Activated CD4-positive, alpha-beta memory T cell treated with anti-CD3 and anti-CD28 coated beads, Interleukin-2, amount 10 ng/mL, durations not matched to agents 7 days and 5 days (primary cell): ENCODE measurements at regions not wholly inside any gene's neighbourhood (a gene's known extent, or its start where the extent isn't known, plus 50 kb on each side); places are given as distances from the start of the nearest gene placed in this dataset.

ENCODE experiments used
- CTCF ChIA-PET: fragments of 350-600 bp; sonication (Branson Sonifier 250); formaldehyde crosslinking; loops from one replicate; lab custom pipeline; 2021; ENCODE audit warnings: antibody characterized with exemption, inconsistent platforms; lab: Charles Lee
- POLR2A ChIA-PET: fragments of 350-600 bp; sonication (Branson Sonifier 250); formaldehyde crosslinking; loops from one replicate; lab custom pipeline; 2021; ENCODE audit warnings: antibody characterized with exemption; lab: Charles Lee
- DNase-seq: peaks from one replicate; pipeline ENCODE4 v3.0.0-alpha.2; 2020
- H3K27ac Mint-ChIP-seq: one replicate; pipeline ENCODE4 v1.8.0; 2021; ENCODE audit warnings: mild to moderate bottlenecking, mixed read lengths
- H3K27me3 Mint-ChIP-seq: one replicate; pipeline ENCODE4 v1.8.0; 2021; ENCODE audit warnings: mixed read lengths
- H3K36me3 Mint-ChIP-seq: one replicate; pipeline ENCODE4 v1.8.0; 2021; ENCODE audit warnings: low read depth, mixed read lengths
- H3K4me1 Mint-ChIP-seq: one replicate; pipeline ENCODE4 v1.8.0; 2021; ENCODE audit warnings: mixed read lengths
- H3K4me3 Mint-ChIP-seq: one replicate; pipeline ENCODE4 v1.8.0; 2021; ENCODE audit warnings: mild to moderate bottlenecking, mixed read lengths
- H3K9me3 Mint-ChIP-seq: one replicate; pipeline ENCODE4 v1.8.0; 2021; ENCODE audit warnings: mixed read lengths

DNA sequence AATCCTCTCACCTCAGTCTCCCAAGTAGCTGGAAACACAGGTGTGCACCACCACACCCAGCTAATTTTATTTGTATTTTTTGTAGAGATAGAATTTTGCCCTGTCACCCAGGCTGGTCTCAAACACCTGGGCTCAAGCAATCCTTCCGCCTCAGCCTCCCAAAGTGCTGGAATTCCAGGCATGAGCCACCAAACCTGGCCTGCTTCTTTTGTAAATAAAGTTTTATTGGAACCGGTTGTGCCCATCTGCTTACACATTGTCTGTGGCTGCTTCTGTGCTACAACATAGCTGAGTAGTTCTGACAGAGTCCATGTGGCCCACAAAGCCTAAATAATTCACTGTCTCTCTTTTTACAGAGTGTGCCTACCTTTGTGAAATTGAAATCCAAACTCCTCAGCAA lies 109.7 kb upstream of the NRSN1 start:
- ChIA-PET POLR2A (no interaction called here), CTCF (no interaction called here)

DNA sequence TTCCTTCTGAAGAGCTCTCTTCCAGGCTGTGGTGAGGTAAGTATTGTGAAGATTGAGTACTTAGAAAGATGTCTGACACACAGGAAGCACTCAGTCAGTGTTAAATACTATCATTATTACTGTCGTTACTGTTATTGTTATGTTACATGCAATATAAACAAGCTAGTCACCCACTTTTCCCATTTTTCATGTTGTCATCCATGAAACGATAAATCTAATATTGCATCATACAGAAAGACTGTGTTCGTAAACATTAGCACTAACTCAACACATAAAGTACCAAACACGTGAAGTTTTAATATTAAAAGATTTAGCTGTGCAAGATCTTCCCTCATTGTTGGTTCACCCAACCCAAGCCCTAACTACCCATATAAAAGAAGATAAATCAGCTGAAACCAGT lies 109.2 kb upstream of the NRSN1 start:
- no peaks in the 10 kb centered on the region for H3K9me3 Mint-ChIP-seq
- no peak for DNase-seq
- CTCF ChIA-PET, result no interaction called here
- H3K4me1 Mint-ChIP-seq, result no peaks in the 10 kb centered on the region
- no peak overlapping the region for H3K27ac Mint-ChIP-seq
- H3K4me3 Mint-ChIP-seq, result no peak overlapping the region
- POLR2A ChIA-PET, result no interaction called here
- H3K36me3 Mint-ChIP-seq, result no peaks in the 10 kb centered on the region
- H3K27me3 Mint-ChIP-seq, result no peaks in the 10 kb centered on the region

More for the DNA sequence above, 109.7 kb upstream of the NRSN1 start:
- Mint-ChIP-seq H3K36me3 (no peaks in the 10 kb centered on the region), H3K27me3 (no peaks in the 10 kb centered on the region), H3K4me3 (no peak overlapping the region), H3K4me1 (no peaks in the 10 kb centered on the region), H3K27ac (no peak overlapping the region), H3K9me3 (no peaks in the 10 kb centered on the region)
- no peak for DNase-seq

DNA sequence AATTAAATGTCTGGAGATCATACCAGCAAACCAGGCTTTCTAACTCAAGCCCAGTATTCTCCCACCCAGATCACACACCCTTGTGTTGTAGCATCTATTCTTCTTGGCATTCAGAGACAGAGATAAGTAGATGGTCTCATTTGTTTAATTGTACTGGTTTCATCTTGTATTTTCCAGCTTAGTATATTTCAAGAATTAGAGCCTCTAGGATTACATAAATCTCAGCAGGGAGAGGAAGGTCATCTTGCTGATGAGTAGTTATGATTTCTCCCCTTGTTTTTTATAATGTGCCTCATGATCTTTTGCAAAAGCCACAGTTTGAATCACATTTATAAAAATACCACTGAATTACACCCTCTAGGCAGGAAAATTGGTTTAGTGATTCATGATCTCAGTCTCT lies 106.6 kb upstream of the NRSN1 start:
- ChIA-PET CTCF (no interaction called here), POLR2A (no interaction called here)
- no peak overlapping the region for H3K27ac Mint-ChIP-seq
- H3K27me3 Mint-ChIP-seq, result no peaks in the 10 kb centered on the region
- DNase-seq, result no peak
- no peak overlapping the region for H3K4me3 Mint-ChIP-seq
- no peaks in the 10 kb centered on the region for H3K9me3 Mint-ChIP-seq
- no peaks in the 10 kb centered on the region for H3K36me3 Mint-ChIP-seq
- H3K4me1 Mint-ChIP-seq, result no peaks in the 10 kb centered on the region

DNA sequence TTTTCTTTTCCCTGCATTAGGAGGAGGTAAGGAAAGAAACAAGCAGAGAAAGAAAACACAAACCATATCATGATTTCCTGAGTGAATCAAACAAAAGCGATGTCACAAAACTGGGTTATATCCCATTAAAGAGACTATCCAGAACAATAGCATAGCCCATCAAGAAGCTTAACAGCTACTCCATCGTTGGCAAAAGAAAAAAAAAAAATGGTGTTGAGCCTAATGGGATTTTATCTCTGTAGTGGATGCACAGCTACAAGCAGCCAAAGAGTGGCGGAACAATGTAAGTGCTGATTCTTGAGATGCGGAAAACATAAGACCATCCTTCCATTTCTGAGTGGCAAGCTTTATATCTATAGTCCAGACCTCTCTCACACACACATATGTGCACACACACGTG lies 106.2 kb upstream of the NRSN1 start:
- Mint-ChIP-seq H3K9me3 (no peaks in the 10 kb centered on the region), H3K27ac (no peak overlapping the region), H3K4me3 (no peak overlapping the region), H3K36me3 (no peaks in the 10 kb centered on the region), H3K27me3 (no peaks in the 10 kb centered on the region), H3K4me1 (no peaks in the 10 kb centered on the region)
- no peak for DNase-seq
- POLR2A ChIA-PET, result no interaction called here
- CTCF ChIA-PET, result no interaction called here

DNA sequence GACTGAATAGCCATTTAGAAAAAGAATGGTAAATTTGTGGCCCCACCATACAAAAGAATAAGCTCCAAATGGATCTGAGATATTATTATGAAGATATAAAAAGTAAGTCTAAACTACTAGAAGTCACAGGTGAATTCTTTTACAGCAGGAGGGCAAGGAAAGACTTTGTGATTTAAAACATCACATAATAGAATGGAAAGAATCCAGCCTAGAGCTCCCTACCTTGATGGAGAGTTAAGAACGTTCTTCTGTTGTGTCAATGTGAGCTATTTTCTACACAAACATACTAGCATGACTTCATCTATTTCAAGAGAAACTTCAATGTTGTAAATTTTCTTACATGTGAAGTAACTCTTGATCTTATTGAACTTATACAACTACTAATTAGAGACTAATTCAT lies 100.0 kb upstream of the NRSN1 start:
- CTCF ChIA-PET, result no interaction called here
- no peaks in the 10 kb centered on the region for H3K4me1 Mint-ChIP-seq

DNA sequence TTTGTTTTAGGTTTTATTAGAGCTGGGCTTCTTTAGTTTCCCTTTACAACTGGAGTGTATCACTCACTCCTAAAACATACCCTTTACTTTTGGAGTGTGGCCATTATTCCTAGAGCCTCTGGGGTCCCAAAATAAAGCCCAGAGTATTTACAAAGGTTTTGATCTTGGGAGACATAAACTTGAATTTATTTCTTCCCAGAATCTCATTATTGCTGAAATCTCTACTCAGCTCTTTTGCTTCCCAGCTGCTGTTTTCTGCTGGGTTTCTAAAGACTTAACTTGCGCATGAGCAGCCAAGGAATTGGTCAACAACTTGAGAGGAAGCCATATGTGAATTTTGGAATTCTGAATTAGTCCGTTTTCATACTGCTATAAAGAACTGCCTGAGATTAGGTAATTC lies 94.5 kb upstream of the NRSN1 start:
- Mint-ChIP-seq H3K27me3 (no peaks in the 10 kb centered on the region), H3K4me3 (no peak overlapping the region), H3K4me1 (no peaks in the 10 kb centered on the region), H3K9me3 (peaks cover 7% of the 10 kb centered on the region), H3K27ac (no peak overlapping the region), H3K36me3 (no peaks in the 10 kb centered on the region)
- ChIA-PET POLR2A (no interaction called here), CTCF (no interaction called here)
- DNase-seq, result no peak

More for the DNA sequence above, 100.0 kb upstream of the NRSN1 start:
- Mint-ChIP-seq H3K27me3 (no peaks in the 10 kb centered on the region), H3K27ac (no peak overlapping the region), H3K4me3 (no peak overlapping the region), H3K9me3 (peaks cover 2% of the 10 kb centered on the region), H3K36me3 (no peaks in the 10 kb centered on the region)
- POLR2A ChIA-PET, result no interaction called here
- no peak for DNase-seq

DNA sequence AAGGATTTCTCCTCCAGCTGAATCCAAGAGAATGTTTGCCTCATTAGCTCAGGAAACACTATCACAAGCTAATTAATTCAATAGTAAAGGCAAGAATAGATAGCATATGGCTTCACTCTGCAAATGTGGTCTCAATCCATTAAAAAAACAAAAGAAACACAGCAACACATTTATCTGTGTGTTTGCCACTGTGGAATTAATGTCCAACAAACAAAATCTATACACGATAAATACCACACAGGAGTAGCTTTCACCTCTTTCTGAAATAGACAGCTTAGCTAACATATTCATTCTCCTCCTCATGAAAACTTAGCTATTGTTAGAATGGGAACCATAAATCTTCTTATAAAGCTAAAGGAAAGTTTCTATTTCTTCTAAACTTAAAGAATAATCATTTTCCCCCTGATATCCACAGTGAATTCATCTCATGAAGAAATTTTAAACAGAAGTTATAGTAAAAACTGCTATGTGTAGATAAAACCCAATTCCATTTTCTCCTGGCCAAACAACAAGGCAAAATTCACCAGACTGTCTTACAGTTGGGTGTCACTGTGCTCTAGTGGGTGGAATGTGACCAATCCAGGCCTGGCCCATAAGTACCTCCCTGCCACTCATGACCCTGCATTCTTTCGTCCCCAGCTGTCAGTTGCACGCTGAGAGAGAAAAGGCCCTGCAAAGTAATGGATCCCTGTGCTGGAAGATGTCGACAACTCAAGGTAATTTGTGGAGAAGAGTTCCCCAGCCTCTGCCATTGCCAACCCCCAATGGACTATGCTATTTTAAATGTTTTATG lies 92.9 kb upstream of the NRSN1 start:
- no peak for DNase-seq
- Mint-ChIP-seq H3K36me3 (no peaks in the 10 kb centered on the region), H3K27me3 (no peaks in the 10 kb centered on the region), H3K9me3 (peaks cover 7% of the 10 kb centered on the region), H3K4me3 (no peak overlapping the region), H3K27ac (no peak overlapping the region), H3K4me1 (no peaks in the 10 kb centered on the region)
- ChIA-PET CTCF (no interaction called here), POLR2A (no interaction called here)

DNA sequence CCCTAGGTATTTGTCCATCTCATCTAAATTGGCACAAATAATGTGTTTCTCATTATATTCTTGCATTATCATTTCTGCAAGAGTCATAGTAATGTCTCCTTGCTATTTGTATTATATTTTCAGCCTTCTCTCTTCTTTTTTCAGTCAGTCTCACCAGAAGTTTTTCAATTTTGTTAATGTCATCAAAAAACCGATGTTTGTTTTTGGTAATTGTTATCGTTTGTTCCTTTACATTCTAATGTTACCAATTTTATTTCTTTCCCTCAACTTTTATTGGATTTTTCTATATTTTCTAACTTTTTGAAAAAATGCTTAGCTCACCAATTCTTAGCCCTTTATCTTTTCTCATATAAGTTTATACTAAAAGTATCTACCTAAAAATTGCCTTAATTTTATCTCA lies 82.2 kb upstream of the NRSN1 start:
- ChIA-PET POLR2A (no interaction called here), CTCF (interaction anchor here (1.2 kb wide), 1 partner anchor 9 kb away, joined by 3 read pairs; no protein-coding TSS in a partner anchor)
- no peaks in the 10 kb centered on the region for H3K4me1 Mint-ChIP-seq
- no peaks in the 10 kb centered on the region for H3K9me3 Mint-ChIP-seq
- H3K36me3 Mint-ChIP-seq, result no peaks in the 10 kb centered on the region
- no peaks in the 10 kb centered on the region for H3K27me3 Mint-ChIP-seq
- DNase-seq, result no peak
- H3K27ac Mint-ChIP-seq, result no peak overlapping the region
- no peak overlapping the region for H3K4me3 Mint-ChIP-seq

DNA sequence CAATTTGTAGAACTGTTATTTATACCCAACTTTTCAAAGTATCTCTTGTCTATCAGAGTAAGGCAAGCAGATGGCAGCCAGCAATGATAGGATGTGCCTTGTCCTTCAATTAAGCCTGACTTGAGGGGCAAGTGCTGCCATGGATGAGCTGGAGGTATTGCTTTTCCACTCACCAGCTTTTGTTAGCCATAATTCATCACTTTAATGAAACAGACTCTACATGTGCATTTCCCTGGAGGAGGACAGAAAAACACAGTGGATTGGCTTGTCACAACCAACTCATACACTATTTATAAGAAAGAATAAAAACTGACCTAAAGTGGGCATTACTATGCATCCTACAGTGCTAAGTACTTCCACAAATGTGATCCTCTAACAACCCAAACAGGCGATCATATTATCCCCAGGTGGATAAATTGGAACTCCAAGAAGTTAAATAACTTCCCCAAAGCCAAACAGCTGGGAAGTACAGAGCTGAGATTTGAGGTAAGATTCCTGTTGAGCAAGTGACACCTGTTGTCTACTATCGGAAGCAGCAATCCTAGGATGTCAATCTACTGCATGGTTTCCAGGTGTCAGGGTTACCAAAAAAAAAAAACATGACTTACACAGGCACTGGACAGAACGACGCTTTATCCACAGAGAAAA lies 73.9 kb upstream of the NRSN1 start:
- H3K4me3 Mint-ChIP-seq, result no peak overlapping the region
- ChIA-PET POLR2A (no interaction called here), CTCF (interaction anchor here (0.6 kb wide), 1 partner anchor 439 kb away, joined by 3 read pairs; no protein-coding TSS in a partner anchor)
- H3K27ac Mint-ChIP-seq, result no peak overlapping the region
- no peaks in the 10 kb centered on the region for H3K36me3 Mint-ChIP-seq
- H3K9me3 Mint-ChIP-seq, result no peaks in the 10 kb centered on the region
- DNase-seq, result no peak
- no peaks in the 10 kb centered on the region for H3K27me3 Mint-ChIP-seq
- no peaks in the 10 kb centered on the region for H3K4me1 Mint-ChIP-seq

DNA sequence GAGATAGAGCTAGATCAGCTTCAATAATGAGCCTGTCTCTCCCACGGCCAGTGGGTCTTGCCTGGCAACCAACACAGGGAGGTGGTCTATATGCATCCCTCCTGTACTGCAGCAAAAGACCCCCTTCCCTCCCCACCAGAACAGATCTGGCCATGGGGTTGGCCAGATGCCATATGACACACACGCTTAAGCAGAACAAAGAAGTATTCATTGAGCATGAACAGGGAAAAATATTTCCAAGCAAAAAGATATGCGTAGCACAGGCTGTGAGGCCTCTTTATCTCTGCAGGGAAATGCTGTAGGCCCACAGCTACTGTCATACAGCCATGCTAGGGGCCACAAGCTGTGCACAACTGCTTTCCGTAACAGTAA lies 73.4 kb upstream of the NRSN1 start:
- H3K36me3 Mint-ChIP-seq, result no peaks in the 10 kb centered on the region
- no peaks in the 10 kb centered on the region for H3K27me3 Mint-ChIP-seq
- H3K4me1 Mint-ChIP-seq, result no peaks in the 10 kb centered on the region
- DNase-seq, result no peak
- ChIA-PET CTCF (interaction anchor here (0.6 kb wide), 1 partner anchor 439 kb away, joined by 3 read pairs; no protein-coding TSS in a partner anchor), POLR2A (no interaction called here)
- H3K27ac Mint-ChIP-seq, result no peak overlapping the region
- no peak overlapping the region for H3K4me3 Mint-ChIP-seq
- no peaks in the 10 kb centered on the region for H3K9me3 Mint-ChIP-seq

DNA sequence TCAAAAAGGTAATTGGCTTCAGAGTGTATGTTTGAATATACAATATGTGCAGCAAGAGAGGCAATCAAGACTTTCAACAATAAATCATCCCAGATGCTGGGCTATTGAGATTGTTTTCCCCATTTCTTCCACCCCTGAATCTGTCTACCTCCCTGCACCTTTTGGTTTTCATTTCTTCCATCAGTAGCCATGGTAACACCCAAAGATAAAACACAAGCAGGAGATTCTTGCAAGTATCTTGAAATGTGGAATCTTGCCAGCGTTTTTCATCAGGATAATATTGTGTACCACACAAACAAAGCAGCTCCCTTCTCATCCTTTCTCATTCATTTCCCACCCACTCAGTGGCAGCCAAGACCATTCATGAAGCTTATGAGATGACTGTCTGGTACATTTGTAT lies 73.0 kb upstream of the NRSN1 start:
- Mint-ChIP-seq H3K27me3 (no peaks in the 10 kb centered on the region), H3K4me1 (no peaks in the 10 kb centered on the region), H3K4me3 (no peak overlapping the region), H3K36me3 (no peaks in the 10 kb centered on the region), H3K9me3 (no peaks in the 10 kb centered on the region), H3K27ac (no peak overlapping the region)
- POLR2A ChIA-PET, result no interaction called here
- no peak for DNase-seq
- CTCF ChIA-PET, result interaction anchor here (0.6 kb wide), 1 partner anchor 438 kb away, joined by 3 read pairs; no protein-coding TSS in a partner anchor

DNA sequence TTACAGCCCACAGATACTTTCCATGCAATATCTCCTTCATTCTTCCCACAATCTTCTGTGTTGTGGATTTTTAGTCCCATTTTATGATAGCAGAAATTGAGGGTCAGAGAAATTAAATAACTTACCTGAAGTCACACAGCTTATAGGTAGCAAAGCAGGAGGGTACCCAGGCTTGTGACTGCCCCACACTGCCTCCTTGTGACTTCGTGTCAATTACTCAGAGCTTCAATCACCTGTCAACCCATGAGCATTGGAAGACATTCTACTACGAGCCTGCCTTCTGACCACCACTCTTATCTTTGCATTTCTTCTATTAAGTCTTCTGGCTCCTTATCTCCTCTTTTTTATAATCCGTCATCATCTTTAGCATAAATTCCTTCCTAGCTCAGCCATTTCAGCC lies 71.6 kb upstream of the NRSN1 start:
- Mint-ChIP-seq H3K36me3 (no peaks in the 10 kb centered on the region), H3K27ac (no peak overlapping the region), H3K9me3 (no peaks in the 10 kb centered on the region), H3K27me3 (no peaks in the 10 kb centered on the region), H3K4me3 (no peak overlapping the region), H3K4me1 (no peaks in the 10 kb centered on the region)
- DNase-seq, result no peak
- ChIA-PET POLR2A (no interaction called here), CTCF (no interaction called here)

DNA sequence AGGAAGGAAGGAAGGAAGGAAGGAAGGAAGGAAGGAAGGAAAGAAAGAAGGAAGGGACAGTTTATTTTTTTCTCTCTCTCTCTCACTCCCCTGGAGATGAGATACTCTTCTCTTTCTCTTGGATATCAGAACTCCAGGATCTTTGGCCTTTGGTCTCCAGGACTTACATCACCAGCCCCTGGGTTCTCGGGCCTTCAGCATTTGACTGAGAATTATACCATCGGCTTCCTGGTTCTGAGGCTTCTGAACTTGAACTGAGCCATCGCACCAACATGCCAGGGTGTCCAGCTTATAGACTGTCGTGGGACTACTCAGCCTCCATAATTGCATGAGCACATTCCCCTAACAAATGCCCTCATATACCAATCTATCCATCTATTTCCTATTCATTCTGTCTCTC lies 69.4 kb upstream of the NRSN1 start:
- CTCF ChIA-PET, result no interaction called here
- DNase-seq, result no peak
- no peak overlapping the region for H3K27ac Mint-ChIP-seq
- no peak overlapping the region for H3K4me3 Mint-ChIP-seq
- H3K9me3 Mint-ChIP-seq, result no peaks in the 10 kb centered on the region
- no peaks in the 10 kb centered on the region for H3K4me1 Mint-ChIP-seq
- POLR2A ChIA-PET, result no interaction called here
- no peaks in the 10 kb centered on the region for H3K27me3 Mint-ChIP-seq
- H3K36me3 Mint-ChIP-seq, result no peaks in the 10 kb centered on the region

DNA sequence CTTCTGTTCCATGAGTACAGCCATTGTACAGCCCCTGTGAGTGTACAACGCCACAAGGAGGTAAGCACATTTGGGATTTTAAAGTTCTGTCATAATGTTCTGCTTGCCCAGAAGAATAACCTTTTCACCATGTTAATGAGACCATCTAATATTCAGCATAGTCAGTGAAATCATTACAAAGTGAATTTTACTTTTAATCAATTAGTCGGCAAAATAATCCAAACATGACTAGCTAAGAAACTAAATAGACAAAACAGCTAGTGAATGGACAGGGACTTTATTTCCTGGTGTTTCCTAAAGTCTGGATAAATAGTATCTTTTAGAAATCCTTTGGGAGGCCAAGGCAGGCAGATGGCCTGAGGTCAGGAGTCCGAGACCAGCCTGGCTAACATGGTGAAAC lies 69.0 kb upstream of the NRSN1 start:
- Mint-ChIP-seq H3K36me3 (no peaks in the 10 kb centered on the region), H3K9me3 (no peaks in the 10 kb centered on the region), H3K27me3 (no peaks in the 10 kb centered on the region), H3K4me1 (no peaks in the 10 kb centered on the region), H3K4me3 (no peak overlapping the region), H3K27ac (no peak overlapping the region)
- POLR2A ChIA-PET, result no interaction called here
- DNase-seq, result no peak
- CTCF ChIA-PET, result no interaction called here
